GM19438 (cell line): ENCODE measurements at regions not wholly inside any gene's neighbourhood (a gene's known extent, or its start where the extent isn't known, plus 50 kb on each side); places are given as distances from the start of the nearest gene placed in this dataset.
"Not testable (repeated sequence)": the region's sequence is repeated elsewhere in the genome, so short reads cannot be mapped to it uniquely, and the experiment has no call there.

Experiments used
- ATAC-seq: cut with Tn5 transposase; IDR thresholded peaks from one replicate; pipeline ENCODE4 v1.9.1; 2021; ENCODE audit warnings: low read depth; ENCODE audit not compliant: unreplicated experiment

GRCh38 chr4:114226968-114227760 is 247.7 kb upstream of the ARSJ start:
- peak; percentile 93 for ATAC-seq

GRCh38 chr4:114229706-114230105 is 250.3 kb upstream of the ARSJ start:
- no peak for ATAC-seq

- no peak for ATAC-seq
Observed at GRCh38 chr4:114236171-114236769, 256.8 kb upstream of the ARSJ start.

- no peak for ATAC-seq
Observed at GRCh38 chr4:114237997-114238396, 258.6 kb upstream of the ARSJ start.

GRCh38 chr4:114249561-114249960 is 270.1 kb upstream of the ARSJ start:
- ATAC-seq = no peak

- no peak for ATAC-seq
Observed at GRCh38 chr4:114249976-114250375, 270.5 kb upstream of the ARSJ start.

GRCh38 chr4:114250439-114250891 is 271.0 kb upstream of the ARSJ start:
- ATAC-seq = no peak

- ATAC-seq = no peak
Observed at GRCh38 chr4:114251020-114251419, 271.6 kb upstream of the ARSJ start.

- ATAC-seq = no peak
Observed at GRCh38 chr4:114252499-114252898, 273.1 kb upstream of the ARSJ start.

- no peak for ATAC-seq
Observed at GRCh38 chr4:114257501-114257900, 278.1 kb upstream of the ARSJ start.

- ATAC-seq = not testable (repeated sequence)
Observed at GRCh38 chr4:114262421-114262820, 283.0 kb upstream of the ARSJ start.

- no peak for ATAC-seq
Observed at GRCh38 chr4:114263233-114263632, 283.8 kb upstream of the ARSJ start.

- no peak for ATAC-seq
Observed at GRCh38 chr4:114264452-114264851, 285.0 kb upstream of the ARSJ start.

GRCh38 chr4:114264877-114265291 is 285.4 kb upstream of the ARSJ start:
- no peak for ATAC-seq

GRCh38 chr4:114265342-114265741 is 285.9 kb upstream of the ARSJ start:
- ATAC-seq = no peak

GRCh38 chr4:114267976-114268375 is 288.5 kb upstream of the ARSJ start:
- no peak for ATAC-seq

- no peak for ATAC-seq
Observed at GRCh38 chr4:114271031-114271430, 291.6 kb upstream of the ARSJ start.

- ATAC-seq = no peak
Observed at GRCh38 chr4:114272226-114272625, 292.8 kb upstream of the ARSJ start.

GRCh38 chr4:114273238-114273637 is 293.8 kb upstream of the ARSJ start:
- no peak for ATAC-seq

GRCh38 chr4:114277690-114278089 is 298.2 kb upstream of the ARSJ start:
- no peak for ATAC-seq

GRCh38 chr4:114279066-114279465 is 299.6 kb upstream of the ARSJ start:
- ATAC-seq = no peak

GRCh38 chr4:114279711-114280110 is 300.3 kb upstream of the ARSJ start:
- no peak for ATAC-seq
